NCI-H2227 (cell line): ENCODE measurements at regions not wholly inside any gene's neighbourhood (a gene's known extent, or its start where the extent isn't known, plus 50 kb on each side); places are given as distances from the start of the nearest gene placed in this dataset.
"Not testable (repeated sequence)": the region's sequence is repeated elsewhere in the genome, so short reads cannot be mapped to it uniquely, and the experiment has no call there.

Experiments used
- DNase-seq: peaks from one replicate; lab custom pipeline; 2025; ENCODE audit not compliant: unreplicated experiment; lab: John Stamatoyannopoulos, UW

DNA sequence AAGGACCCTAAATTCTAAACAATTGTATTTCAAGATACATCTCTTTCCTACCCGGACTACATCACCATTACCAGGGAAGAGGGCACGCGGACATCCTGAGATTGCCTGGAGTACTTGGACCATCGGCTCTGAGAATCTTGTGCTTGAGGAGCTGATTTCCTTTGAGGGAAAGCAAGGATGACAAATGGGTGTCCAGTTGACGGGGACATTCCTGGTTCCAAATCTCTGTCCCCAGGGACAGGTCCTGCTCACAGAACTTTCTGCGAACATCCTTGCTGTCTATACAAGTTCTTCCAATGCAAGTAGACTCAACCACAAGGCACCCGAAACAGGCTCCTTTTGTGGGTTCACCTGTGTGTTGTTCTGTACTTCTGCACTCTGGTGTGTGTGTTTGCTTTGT, 289.5 kb upstream of the MYT1L start:
- no peak for DNase-seq

DNA sequence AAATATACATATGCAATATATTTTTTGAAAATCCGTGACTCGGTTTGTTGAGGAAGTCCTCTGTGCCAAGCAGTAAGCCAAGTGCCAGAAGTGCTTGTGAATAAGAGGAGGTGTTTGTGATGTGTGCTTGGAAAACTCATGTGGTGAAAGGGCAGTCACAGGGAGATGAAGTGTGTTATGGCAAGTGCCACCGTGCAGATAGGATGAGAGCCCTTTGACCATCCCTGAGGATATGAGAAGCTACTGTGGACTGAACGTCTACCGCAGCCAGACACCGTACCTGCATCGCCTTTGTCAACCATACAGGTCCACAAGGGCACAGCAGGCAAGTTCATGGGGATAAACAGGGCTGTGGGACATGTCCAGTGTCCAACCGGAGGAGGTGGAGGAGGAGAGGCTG, 288.9 kb upstream of the MYT1L start:
- DNase-seq, result no peak

DNA sequence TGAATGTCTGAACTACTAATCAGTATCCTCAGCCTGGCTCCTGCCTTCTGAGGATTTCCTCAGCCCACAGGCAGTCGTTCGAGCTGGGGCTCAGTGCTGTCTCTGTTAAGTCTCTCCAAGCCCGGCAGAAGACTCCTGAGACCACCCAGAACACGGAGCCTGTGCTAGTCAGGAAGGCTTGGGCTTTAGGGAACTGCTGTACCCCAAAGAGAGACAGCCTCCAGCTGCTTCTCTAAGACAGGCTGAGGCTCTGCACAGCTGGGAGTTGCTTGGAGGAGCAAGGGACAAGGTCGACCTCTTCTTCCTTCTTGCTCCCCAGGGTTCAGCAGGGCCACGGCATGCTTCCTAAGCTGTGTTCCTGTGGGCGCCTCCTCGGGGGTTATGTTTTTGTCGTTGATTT, 283.4 kb upstream of the MYT1L start:
- DNase-seq, result no peak

DNA sequence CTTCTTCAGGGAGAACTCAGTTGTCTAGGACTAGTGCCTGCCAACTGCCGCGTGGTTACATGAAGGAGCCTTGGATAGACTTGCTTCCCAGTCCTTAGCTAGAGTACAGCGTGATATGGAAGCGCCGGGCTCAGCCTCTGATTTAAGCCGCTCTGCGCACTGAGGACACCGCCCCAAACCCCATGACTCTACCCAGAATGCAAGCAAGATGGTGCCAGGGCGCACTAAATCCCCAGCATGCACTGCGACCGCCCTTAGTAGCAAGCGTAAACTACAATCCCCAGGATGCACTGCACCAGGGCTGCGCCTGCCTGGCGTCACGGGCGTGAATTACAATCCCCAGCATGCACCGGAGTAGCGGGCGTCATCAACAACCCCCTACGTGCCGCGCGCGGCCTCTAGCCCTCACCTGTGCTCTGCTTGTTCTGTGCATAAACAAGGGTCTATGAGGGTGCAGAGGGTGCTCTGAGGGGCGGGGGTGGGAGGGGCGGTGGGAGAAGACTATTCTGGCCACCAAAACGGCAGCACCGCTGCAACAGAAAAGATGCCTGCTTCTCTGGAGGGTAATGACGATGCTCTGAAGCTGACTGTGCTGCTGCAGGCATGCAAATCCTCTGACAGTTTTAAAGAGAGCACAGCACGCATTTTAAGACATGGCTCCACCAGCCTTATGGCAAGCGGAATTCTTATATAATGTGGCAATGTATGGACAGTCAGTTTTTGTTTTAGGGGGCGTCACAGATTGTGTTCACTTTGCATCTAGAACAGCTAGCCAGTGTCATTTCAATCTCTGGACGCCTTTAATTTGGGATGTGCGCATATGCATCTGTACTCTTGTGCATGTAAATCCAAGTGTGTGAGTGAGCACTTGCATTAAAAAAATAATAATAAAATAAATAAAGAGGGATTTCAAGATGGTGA, 282.5 kb upstream of the MYT1L start:
- DNase-seq, result peak; percentile 99

DNA sequence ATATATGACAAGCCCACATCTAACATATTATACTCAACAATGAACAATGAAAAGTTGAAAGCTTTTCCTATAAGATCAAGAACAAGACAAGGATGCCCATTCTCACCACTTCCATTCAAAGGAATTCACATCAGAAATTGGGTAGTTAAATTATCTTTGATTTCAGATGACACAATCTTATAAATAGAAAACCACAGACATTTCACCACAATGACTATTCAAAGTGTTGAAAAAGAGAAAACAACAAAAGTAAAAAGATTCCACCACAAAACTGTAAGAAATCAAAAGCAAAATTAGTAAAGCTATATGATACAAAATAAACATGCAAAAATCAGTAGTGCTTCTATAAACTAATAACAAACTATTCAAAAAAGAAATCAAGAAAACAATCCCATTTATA, 279.7 kb upstream of the MYT1L start:
- DNase-seq, result no peak

DNA sequence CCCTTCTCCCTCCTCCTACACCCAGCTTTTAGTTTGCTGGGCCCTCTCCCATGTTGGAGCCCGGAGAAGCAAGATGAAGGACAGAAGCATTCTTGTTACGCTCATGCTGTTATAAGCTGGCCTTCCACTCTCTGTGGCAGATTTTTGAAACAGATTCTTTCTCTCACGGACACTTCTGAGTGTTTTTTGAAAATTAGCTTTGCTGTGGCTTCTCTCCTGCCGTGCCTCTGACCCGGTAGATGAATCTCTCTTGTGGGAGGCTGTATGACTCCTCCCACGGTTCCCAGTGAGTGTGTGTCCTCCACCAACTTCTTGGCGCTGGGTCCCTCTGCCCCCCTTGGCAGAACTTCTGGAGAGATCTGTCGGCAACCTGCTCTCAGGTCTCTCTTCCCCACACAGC, 269.3 kb upstream of the MYT1L start:
- DNase-seq, result no peak

DNA sequence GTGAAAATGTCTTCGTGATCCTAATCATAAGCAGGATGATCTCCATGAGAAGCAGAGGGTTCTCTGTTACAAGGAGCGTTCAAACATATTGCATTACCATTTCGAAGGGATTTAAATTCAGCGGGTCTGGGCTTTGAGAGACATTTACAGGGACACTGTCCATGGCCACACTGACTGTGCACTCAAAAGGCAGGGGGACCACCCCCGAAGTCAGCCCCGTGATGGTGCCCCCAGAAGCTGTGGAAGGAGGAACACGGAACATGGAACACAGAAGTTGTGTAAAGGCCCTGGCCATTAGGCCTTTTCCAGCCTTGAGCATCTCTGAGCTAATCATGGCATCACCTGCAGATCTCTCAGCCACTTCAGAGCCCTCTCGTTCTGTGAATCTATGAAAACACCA, 268.4 kb upstream of the MYT1L start:
- no peak for DNase-seq

DNA sequence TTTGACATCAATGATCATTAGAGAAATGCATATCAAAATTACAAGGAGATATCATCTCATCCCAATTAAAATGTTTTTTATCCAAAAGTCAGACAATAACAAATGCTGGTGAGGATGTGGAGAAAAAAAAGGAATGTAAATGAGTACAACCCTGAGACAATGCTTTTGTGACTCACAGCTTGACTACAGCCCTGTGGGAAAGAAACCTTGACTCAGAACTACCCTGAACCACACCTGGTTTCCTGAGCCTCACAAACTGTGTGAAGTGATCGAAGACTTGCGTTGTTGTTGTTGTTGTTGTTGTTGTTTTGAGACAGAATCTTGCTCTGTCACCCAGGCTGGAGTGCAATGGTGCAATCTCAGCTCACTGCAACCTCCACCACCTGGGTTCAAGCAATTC, 266.6 kb upstream of the MYT1L start:
- DNase-seq, result no peak

DNA sequence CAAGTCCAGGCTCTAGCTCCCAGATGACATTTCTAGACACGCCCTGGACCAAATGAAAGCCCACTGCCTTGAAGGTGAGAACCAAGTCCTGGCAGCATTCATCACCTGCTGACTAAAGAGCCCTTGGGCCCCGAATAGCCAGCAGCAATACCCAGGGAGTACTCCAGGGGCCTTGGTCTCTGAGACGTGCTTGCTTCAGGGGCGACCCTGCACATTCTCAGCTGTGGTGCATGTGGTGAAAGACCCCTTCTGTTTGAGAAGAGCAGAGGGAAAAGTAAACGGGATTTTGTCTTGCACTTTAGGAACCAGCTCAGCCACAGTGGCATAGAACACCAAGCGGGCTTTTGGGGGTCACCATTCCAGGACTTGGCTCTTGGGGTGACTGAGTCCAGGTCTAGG, 260.5 kb upstream of the MYT1L start:
- DNase-seq, result no peak

DNA sequence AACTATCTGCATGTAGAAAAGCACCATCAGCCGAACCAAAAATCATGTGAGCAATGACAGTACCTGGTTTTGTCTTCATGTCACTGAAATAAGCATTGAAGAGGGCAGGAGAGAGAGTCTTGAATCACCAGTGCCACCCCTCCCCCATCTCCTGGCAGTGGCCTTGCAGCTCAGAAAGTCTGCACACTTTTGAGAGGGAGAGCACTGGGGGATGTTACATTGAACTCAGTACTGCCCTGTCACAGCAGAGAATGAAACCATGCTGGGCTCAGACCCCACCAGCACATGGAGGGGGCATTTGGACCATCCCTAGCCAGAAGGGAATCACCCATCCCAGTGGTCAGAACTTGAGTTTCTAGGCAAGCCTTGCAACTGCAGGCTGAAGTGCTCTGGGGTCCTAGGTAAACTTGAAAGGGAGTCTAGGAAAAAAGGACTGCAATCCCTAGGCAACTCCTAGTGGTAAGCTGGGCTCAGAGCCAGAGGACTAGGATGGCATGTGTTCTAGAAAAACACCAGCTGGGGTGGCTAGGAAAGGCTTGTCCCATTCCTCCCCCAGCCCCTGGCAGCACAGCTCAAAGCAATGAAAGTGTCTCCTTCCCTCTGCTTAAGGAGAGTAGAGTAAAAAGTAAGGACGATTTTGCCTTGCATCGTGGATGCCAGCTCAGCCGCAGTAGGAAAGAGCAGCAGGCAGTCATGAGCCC, 259.9 kb upstream of the MYT1L start:
- DNase-seq, result no peak

DNA sequence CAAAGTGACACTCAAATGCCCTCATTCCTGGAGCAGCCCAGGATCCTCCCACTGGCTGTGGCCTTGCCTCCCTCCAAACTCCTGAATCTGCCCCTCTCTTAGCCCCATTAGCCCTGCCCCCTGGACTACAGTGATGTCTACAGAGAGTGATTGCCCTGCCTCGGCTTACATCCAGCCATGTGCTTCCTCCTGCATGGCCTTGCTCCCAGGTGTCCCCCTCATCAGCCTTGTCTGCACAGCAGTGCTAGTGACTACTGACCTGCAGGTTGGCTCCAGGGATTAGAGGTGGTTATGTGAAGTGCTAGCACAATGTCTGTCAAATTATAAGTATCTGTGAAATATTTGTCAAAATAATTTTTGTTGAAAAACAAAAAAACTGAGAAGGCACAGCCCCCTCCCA, 259.1 kb upstream of the MYT1L start:
- DNase-seq, result no peak

DNA sequence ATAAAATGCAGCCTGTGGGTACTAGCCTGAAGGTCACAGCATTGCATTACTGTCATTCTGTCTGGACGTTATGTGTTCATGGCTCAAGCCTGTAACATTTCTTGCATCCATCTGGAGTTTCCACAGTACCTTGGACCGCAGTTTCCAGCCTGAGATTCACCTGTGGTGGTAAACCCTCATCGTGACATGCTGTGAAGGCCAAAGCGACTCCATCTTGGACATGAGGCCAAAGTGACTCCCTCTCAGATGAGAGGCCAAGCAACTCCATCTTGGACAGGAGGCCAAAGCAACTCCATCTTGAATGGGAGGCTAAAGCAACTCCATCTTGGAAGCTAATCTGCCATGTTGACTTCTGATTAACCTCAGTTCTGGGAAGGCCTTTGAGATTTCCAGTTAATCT, 257.7 kb upstream of the MYT1L start:
- no peak for DNase-seq

DNA sequence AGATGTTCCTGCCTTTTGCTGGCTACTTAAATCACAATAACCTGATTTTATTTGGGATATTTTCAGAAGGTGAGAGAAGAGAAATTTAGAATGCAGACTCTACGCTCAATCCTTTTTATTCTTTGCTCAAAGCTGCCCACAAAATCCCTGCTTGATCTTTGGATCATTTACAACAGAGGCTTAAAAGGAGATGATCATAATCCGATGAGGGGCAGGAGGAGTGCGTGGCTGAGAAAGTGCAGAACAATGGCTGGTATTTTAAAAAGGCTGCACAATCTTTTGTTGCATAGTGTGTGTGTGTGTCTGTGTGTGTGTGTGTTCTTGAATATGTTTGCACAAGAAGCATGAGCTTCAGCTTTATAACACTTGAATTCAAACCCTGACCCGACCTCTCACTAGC, 256.3 kb upstream of the MYT1L start:
- no peak for DNase-seq

DNA sequence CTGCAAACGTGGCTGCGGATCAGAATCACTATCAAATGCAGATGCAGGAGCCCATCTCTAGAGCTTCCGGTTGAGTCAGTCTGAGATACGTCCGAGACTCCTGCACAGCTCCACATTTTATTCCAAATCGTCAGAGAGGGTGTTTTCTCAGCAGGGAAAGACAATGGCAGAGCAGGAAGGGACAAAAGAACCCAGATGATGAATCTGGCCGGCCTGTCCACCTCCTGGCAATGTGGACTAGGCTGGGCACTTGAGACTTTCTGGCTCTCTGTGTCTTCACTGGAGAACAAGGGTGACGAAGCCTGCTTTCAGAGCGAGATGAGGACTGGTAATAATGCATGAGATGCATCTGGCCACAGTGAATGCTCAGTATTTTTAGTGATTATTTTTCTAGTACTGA, 255.9 kb upstream of the MYT1L start:
- DNase-seq, result no peak

DNA sequence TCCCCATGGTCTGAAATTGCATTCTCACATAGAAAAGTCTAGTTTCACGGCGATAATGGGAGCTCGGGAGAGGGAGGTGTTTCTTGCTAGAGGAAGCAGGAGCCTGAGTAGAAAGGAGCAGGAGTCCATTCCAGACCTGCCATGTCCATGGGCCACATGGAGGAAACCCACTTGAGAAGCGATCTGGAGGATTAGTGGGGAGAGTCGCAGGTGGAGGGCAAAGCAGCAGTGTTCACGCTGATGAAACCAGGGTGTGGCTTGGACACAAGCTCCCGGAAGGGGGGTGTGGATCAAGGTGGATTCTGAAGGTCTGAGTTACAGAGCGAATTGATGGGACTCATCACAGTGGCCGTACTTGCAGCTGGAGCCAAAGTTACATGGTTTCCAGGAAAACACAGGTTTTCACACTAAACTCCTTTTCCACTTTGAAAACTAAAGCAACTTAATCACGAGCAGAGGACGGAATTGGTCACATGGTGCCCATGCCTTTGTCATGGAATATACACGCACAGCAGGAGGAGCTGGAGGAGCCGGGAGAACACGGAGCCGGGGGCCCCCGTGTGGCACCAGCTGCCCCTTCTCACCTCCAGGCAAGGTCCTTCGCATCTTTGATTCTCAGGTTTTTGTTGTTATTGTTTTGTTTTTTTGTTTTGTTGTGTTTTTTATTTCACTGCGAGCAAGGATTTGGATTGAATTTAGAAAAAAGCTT, 255.1 kb upstream of the MYT1L start:
- no peak for DNase-seq

DNA sequence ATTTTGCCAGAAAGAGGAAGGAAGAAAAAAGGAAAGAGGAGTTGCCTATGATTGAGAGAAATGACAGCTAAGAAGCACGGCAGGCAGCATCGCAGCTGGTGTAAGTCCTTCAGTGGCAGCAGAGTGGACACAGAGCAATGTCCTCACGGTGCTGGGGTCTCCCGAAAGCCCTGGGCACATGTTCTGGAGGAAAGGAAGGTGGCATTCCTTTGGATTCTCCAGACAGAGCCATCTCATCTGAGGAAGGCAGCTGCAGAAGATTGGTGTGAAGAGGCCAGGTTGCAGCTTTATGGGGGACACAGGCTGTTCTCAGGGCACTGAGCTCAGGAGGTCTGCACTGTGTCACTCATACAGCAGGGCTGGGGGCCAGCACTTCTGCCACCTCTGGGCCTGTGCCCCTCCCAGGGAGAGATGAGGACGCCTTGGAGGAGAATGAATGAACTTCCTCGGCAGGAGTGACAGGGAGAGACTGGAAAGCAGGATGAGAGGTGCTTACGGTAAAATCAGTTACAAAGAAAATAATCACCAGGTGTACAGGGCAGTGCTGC, 252.0 kb upstream of the MYT1L start:
- DNase-seq, result no peak

DNA sequence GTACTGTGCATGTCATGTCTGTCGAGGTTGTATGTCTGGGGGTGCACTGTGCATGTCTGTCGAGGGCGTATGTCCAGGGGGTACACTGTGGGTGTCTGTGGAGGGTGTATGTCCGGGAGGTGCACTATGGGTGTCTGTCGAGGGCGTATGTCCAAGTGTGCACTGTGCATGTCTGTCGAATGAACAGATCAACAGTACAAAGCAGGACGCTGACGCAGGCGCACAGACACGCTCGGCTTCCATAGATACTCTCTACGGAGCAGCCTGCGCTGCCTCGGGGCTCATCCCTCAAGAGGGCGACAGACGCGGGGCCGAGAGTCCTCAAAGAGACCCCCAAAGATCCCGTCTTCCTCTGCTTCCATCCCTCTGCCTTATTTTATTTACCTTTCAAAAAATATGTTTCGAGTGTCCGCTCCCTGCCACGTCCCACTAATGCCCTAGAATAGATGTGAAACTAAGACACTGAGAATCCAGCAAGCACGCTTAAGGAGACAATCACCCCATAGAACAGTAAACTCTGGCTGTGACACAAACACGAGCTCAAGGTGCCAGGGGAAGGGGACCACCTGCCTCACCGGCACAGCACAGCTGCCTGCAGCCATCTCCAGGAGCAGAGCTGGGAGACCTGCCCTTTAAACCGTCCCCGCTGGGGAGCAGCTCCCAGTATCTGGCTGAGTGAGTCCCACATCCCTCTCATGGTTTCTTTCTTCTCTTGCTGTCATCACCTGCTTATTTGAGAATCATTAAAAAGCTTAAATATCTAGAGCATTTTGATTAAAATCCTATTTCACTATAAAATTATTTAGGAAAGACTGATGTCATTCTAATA, 250.5 kb upstream of the MYT1L start:
- DNase-seq, result peak; percentile 66

DNA sequence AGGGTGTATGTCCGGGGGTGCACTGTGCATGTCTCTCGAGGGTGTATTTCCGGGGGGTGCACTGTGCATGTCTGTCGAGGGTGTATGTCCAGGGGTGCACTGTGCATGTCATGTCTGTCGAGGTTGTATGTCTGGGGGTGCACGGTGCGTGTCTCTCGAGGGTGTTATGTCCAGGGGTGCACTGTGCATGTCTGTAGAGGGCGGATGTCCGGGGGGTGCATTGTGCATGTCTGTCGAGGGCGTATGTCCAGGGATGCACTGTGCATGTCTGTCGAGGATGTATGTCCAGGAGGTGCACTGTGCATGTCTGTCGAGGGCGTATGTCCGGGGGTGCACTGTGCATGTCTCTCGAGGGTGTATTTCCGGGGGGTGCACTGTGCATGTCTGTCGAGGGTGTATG, 249.8 kb upstream of the MYT1L start:
- not testable (repeated sequence) for DNase-seq

DNA sequence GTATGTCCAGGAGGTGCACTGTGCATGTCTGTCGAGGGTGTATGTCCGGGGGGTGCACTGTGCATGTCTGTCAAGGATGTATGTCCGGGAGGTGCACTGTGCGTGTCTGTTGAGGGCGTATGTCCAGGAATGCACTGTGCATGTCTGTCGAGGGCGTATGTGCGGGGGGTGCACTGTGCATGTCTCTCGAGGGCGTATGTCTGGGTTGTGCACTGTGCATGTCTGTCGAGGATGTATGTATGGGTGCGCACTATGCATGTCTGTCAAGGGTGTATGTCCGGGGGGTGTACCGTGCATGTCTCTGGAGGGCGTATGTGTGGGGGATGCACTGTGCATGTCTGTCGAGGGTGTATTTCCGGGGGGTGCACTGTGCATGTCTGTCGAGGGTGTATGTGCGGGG, 249.3 kb upstream of the MYT1L start:
- DNase-seq, result no peak

DNA sequence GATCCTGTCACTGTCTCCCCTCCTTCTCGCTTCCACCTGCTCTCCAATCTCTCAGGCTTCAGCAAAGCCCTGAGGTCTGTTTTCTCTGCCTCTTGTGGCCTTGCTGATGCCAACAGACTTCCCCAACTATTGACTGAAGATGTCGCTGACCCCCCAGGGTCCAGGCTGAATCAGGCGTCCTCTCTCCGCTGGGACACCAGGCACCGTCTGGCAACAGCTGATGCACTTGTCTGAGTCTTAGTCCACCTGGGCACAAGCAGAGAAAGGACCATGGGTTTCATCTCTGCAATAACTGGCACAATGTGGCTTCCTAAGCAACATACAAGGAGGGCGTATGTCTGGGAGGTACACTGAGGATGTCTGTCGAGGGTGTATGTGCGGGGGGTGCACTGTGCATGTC, 248.7 kb upstream of the MYT1L start:
- DNase-seq, result no peak

DNA sequence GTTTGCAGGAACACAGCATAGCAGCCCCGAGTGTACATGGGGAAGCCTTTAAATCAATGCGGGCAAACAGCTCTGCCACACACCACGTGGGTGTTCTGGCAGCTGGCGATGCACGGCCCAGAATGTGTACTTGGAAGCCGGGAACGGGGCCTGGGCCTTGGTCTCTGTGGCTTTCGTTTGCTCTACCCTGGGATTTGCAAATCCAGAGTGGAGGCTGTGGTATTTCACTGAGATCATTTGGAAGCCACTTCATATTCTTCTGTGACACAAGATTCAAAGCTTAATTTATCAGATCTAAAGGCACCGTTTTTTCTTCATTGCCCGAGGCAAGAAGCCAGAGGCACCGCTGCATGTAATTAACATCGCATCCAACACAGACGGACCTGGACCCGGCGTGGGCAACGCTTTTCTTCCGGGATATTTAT, 246.3 kb upstream of the MYT1L start:
- peak; percentile 65 for DNase-seq
